H1 (cell line): ENCODE measurements at regions not wholly inside any gene's neighbourhood (a gene's known extent, or its start where the extent isn't known, plus 50 kb on each side); places are given as distances from the start of the nearest gene placed in this dataset.

Experiments used
- CBX5 ChIP-seq: fragments of 300-800, 300-1000 bp; sonication (generic); IDR thresholded peaks from 2 replicates; pipeline ENCODE4 v1.7.1; 2016; ENCODE audit warnings: antibody characterized with exemption, low read length, low read depth
- TF ChIP-seq, protein P1 (sequence below), 3 experiments: IDR thresholded peaks; 1 replicate in 2 of 3; 2 replicates in 1 of 3; pipeline versions ENCODE4 v1.5.1 to v1.6.1; 2011; ENCODE audit warnings: low read length in 3 of 3, mild to moderate bottlenecking in 3 of 3, inconsistent platforms in 2 of 3, low read depth in 1 of 3, moderate library complexity in 1 of 3; ENCODE audit not compliant: insufficient read depth in 1 of 3; ENCODE audit errors: control extremely low read depth in 1 of 3

DNA sequence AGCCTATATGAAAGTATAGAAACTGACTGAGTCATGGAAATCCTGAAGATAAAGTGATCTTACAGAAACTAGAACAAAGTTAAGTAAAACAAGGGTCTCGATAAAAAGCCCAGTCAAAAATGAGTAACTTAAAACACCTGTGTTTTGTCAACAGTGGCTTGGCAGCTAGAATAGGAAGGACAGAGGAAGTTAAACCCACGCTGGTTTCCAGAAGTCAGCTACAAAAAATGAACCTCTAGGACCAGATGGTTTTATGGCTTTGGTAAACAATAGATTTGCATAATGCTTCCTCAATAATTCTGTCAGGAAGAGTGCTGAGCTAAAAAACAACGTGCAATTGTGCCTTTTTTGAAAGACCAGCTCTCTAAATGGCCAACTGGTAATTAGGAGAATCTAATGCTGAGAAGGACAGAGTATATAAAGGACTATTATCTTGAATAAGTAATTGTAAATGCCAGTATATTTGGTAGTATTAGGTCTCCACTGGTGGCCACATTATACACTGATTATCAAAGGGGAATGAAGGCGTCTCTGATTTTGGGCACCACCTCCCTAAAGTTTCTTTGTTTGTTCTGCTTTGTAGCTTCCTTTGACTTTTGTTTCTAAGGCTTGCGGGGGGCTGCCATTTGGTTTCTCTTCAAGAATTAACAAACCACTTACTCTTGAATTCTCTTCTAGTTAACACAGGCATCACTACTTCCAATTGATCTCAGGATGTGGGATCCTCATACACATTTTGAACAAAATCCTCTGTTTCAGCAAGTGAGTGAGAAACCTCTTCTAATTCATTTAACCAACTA lies 72.2 kb upstream of the PPP3CA start (continued):
- TF ChIP-seq, protein P1, sequence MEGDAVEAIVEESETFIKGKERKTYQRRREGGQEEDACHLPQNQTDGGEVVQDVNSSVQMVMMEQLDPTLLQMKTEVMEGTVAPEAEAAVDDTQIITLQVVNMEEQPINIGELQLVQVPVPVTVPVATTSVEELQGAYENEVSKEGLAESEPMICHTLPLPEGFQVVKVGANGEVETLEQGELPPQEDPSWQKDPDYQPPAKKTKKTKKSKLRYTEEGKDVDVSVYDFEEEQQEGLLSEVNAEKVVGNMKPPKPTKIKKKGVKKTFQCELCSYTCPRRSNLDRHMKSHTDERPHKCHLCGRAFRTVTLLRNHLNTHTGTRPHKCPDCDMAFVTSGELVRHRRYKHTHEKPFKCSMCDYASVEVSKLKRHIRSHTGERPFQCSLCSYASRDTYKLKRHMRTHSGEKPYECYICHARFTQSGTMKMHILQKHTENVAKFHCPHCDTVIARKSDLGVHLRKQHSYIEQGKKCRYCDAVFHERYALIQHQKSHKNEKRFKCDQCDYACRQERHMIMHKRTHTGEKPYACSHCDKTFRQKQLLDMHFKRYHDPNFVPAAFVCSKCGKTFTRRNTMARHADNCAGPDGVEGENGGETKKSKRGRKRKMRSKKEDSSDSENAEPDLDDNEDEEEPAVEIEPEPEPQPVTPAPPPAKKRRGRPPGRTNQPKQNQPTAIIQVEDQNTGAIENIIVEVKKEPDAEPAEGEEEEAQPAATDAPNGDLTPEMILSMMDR (IDR thresholded peaks at IDR 0.05; ENCODE audit: control extremely low read depth in 1 of 3, insufficient read depth in 1 of 3, low read depth in 1 of 3, low read length in 3 of 3) = no peak
- TF ChIP-seq CBX5 = no peak
